Duodenal mucosa (tissue), 2 donors: ENCODE measurements at regions not wholly inside any gene's neighbourhood (a gene's known extent, or its start where the extent isn't known, plus 50 kb on each side); places are given as distances from the start of the nearest gene placed in this dataset.

Experiments used
- H3K27ac ChIP-seq: one replicate; pipeline ENCODE4 v1.7.0; 2013; ENCODE audit warnings: low read depth, low read length
- H3K27me3 ChIP-seq, 2 donors: one replicate each; pipeline ENCODE4 v1.7.0; 2013; ENCODE audit warnings: low read length in 2 of 2, control low read depth in 1 of 2; ENCODE audit not compliant: insufficient read depth in 2 of 2, control insufficient read depth in 1 of 2
- H3K36me3 ChIP-seq, 2 donors: one replicate each; pipeline ENCODE4 v1.7.0; 2013; ENCODE audit warnings: low read length in 2 of 2, control low read depth in 1 of 2; ENCODE audit not compliant: insufficient read depth in 2 of 2, control insufficient read depth in 1 of 2
- H3K4me1 ChIP-seq, 2 donors: one replicate each; pipeline ENCODE4 v1.7.0; 2013; ENCODE audit warnings: low read length in 2 of 2, control low read depth in 1 of 2; ENCODE audit not compliant: insufficient read depth in 2 of 2, control insufficient read depth in 1 of 2
- H3K4me3 ChIP-seq, 2 donors: one replicate each; pipeline ENCODE4 v1.7.0; 2013; ENCODE audit warnings: low read length in 2 of 2, low read depth in 1 of 2
- H3K9ac ChIP-seq, 2 donors: one replicate each; pipeline ENCODE4 v1.7.0; 2013; ENCODE audit warnings: low read length in 2 of 2, low read depth in 1 of 2
- H3K9me3 ChIP-seq, 2 donors: one replicate each; pipeline ENCODE4 v1.7.0; 2013; ENCODE audit warnings: low read length in 2 of 2, control low read depth in 1 of 2; ENCODE audit not compliant: control insufficient read depth in 1 of 2

DNA sequence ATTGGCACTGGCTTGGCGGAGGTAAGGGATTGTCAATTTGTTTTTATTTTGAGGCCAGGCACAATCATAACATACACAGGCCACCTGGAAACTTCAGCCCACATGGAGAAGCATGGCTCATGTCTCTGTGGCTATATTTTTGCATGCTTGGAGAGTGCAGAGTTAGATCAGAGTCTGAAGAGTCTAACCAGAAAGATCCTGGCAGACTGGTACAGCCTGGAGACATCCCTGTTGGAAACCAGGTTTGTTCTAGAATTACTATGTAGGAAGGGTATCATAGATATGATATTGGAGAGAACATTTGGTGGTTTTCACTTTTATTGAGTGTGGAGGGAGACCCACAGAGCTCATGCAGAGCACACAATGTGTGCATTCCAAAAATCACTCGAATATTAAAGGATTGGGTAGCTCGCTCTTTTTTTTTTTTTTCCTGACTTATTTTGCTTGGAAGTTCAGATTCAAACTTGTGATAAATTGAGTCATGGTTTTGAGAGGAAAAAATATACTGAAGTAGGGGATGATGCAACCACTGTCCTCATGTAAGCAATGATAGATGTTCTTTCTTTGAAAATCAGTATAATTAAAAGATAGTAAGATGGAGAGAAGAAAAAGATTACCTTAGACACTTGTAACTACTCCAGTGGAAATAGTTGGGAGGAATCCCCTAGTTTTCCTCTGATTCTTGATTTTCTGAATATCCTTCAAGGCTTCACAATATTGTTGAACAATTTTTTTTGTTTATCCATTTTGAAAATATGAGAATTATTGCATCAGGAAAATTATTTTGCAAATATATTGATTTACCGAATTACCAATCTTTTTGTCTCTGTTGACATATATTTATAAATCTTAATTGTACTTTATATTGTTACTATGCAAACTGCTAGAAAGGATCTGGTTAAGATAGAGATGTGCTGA is 185.7 kb upstream of the ZEB2 start:
- Histone ChIP-seq H3K9me3 (no peaks in the 10 kb centered on the region), H3K27ac (no peak overlapping the region), H3K27me3 (no peaks in the 10 kb centered on the region), H3K36me3 (no peaks in the 10 kb centered on the region), H3K4me3 (no peak overlapping the region), H3K9ac (no peak overlapping the region), H3K4me1 (no peaks in the 10 kb centered on the region)

DNA sequence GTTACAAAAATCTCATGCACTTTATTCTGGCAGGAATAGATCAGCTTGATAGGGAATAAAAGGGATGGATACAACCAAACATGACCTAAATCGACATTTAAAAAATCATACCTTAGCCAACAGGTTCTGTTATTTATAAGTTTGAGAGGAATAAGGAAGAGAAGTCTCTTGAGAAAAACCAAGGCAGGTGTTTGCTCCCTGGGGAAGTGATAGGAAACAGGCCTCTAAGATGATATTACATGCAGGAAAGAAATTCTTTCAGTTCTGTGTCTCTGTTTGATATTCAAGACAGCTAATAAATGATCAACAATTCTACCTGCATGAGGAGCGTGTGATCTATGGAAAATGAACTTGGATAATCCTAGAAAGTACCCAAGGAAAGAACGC is 184.8 kb upstream of the ZEB2 start:
- Histone ChIP-seq H3K9ac (no peak overlapping the region), H3K27ac (no peak overlapping the region), H3K4me1 (no peaks in the 10 kb centered on the region), H3K4me3 (no peak overlapping the region), H3K9me3 (no peaks in the 10 kb centered on the region), H3K27me3 (no peaks in the 10 kb centered on the region), H3K36me3 (no peaks in the 10 kb centered on the region)

DNA sequence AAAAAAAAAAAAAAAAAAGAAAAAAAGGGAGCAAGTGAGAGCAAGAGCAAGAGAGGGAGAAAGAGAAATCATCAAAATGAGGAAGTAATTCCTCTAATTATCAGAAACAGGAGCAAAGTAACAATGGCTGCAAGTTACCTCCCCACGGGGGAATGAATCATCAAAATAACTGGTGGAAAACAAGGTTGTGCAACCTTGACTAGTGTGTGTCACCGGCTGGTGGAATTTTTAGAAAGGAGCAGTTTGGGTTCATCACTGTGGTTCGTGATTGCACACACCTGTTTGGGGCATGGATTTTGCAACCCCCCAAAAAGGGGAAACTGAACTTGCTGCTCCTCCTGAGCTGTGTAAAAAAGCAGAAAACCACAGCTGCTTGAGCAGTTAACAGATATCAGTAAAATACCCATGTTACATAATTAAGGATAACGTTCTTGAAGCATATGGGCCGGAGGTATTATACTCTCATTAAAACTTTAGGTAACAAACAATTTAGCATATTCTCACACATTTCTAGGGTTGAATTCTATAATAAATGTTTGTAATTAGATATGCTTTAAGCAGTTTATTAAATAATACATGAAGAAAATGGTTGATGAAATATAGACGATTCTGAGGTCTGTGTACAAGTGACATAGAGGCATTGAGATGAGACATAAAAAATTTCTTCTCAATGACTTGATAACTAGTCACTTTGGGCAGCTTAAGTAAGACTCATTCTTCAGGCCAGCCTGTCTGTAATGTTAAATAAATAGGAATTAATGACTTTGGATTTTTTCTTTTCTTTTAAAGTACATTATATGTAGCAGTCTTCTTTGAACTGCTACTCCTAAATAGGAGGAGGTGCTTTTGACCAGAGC is 184.2 kb upstream of the ZEB2 start:
- H3K27ac ChIP-seq, result no peak overlapping the region
- H3K27me3 ChIP-seq, result no peaks in the 10 kb centered on the region
- H3K9me3 ChIP-seq, result no peaks in the 10 kb centered on the region
- H3K36me3 ChIP-seq, result no peaks in the 10 kb centered on the region
- no peak overlapping the region for H3K4me3 ChIP-seq
- H3K4me1 ChIP-seq, result no peaks in the 10 kb centered on the region
- no peak overlapping the region for H3K9ac ChIP-seq

DNA sequence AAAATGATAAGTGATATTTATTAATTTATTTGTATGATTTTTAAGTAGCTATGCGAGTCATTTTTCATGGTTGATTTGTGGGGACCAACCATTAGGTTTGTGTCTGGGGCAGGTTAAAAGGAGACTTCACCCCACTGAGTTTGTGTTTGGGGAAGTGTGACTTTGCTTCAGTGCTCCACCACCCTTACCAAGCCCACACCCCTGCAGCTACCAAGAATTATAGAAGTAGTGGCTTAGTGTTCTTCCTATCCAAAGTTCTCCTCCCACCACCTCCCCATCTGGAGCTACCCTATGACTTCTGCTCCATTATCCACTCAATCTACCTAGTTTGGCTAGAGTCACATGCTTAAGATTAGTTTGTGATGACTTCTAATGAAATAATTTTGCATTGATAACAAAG is 182.1 kb upstream of the ZEB2 start:
- Histone ChIP-seq H3K27me3 (no peaks in the 10 kb centered on the region), H3K4me3 (no peak overlapping the region), H3K27ac (no peak overlapping the region), H3K9me3 (no peaks in the 10 kb centered on the region), H3K4me1 (no peaks in the 10 kb centered on the region), H3K9ac (no peak overlapping the region), H3K36me3 (no peaks in the 10 kb centered on the region)

DNA sequence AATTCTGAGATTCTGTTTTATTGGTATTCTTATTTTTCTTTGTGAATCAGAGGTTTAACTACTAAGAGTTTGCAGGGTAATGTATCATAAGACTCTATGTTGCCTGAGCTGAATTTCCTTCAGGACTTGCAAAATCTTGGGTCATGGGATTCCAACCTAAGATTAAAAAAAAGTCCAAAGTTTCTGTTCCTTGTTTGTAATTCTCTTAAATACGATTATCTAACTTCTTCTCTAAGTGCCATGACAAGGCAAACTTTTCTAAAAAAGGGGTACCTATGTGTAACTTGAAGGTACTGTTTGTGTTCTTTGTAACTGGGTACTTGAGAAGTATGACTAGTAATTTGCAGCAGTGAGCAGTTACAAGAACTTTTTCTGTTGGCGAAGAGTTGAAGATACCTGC is 181.3 kb upstream of the ZEB2 start:
- Histone ChIP-seq H3K9ac (no peak overlapping the region), H3K27me3 (no peaks in the 10 kb centered on the region), H3K27ac (no peak overlapping the region), H3K4me1 (no peaks in the 10 kb centered on the region), H3K36me3 (no peaks in the 10 kb centered on the region), H3K9me3 (no peaks in the 10 kb centered on the region), H3K4me3 (no peak overlapping the region)

DNA sequence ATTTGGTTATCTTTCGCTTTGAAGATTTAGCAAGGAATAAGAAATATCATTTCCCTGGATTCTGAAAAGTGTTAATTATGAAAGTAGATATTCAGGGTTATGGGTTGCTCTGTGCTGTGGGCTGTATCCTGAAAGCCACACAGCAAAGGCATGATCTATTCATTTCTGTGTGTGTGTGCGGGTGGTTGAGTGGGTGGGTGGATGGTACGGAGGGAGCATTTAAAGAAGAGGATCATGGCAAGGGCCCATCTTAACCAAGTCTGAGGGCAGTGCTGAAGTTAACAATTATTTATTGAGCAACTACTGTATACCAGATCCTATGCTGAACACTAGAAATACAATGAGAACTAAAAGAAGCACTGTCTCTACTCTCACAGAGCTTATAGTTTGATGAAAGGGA is 178.2 kb upstream of the ZEB2 start:
- no peaks in the 10 kb centered on the region for H3K9me3 ChIP-seq
- H3K27ac ChIP-seq, result no peak overlapping the region
- H3K27me3 ChIP-seq, result no peaks in the 10 kb centered on the region
- H3K4me3 ChIP-seq, result no peak overlapping the region
- H3K9ac ChIP-seq, result no peak overlapping the region
- no peaks in the 10 kb centered on the region for H3K36me3 ChIP-seq
- no peaks in the 10 kb centered on the region for H3K4me1 ChIP-seq

DNA sequence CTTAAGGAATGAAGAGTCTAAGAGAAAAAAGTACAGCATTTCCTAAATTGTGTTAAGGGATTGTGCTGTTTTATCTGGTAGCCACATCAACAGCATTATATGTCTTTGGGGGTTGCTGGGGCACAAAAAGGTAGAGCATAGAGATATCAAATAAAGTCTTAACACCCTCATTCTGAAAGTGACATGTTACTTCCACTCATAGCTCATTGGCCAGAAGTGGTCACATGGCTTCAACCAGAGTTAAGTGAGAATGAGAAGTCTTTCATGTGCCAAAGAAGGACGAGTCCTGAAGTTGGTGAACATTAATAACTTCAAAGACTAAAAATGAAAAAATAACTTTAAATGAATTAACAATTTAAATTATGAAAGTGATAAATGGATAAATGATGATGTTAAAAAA is 175.7 kb upstream of the ZEB2 start:
- Histone ChIP-seq H3K4me1 (no peaks in the 10 kb centered on the region), H3K9me3 (no peaks in the 10 kb centered on the region), H3K27ac (no peak overlapping the region), H3K4me3 (no peak overlapping the region), H3K36me3 (no peaks in the 10 kb centered on the region), H3K9ac (no peak overlapping the region), H3K27me3 (no peaks in the 10 kb centered on the region)

DNA sequence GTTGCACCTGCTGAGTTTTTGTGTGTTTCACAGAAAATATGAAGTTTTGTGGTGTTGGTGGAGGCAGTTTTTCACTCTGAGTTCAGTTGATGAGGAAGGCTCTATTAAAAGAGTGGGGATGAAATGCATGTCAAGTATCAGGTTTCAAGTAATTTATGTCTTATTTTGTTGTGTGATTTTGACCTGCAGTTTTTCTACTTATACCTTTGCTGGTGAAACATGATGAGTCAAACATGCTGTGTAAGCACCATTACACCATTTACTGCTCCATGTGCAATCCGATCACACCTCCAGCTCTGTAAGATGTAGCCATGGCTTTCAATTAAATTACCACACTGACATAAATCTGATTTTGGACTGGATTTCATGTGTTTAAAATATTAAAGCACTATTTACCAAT is 174.5 kb upstream of the ZEB2 start:
- H3K9ac ChIP-seq, result no peak overlapping the region
- no peak overlapping the region for H3K27ac ChIP-seq
- no peaks in the 10 kb centered on the region for H3K4me1 ChIP-seq
- H3K4me3 ChIP-seq, result no peak overlapping the region
- no peaks in the 10 kb centered on the region for H3K9me3 ChIP-seq
- H3K27me3 ChIP-seq, result no peaks in the 10 kb centered on the region
- H3K36me3 ChIP-seq, result no peaks in the 10 kb centered on the region

DNA sequence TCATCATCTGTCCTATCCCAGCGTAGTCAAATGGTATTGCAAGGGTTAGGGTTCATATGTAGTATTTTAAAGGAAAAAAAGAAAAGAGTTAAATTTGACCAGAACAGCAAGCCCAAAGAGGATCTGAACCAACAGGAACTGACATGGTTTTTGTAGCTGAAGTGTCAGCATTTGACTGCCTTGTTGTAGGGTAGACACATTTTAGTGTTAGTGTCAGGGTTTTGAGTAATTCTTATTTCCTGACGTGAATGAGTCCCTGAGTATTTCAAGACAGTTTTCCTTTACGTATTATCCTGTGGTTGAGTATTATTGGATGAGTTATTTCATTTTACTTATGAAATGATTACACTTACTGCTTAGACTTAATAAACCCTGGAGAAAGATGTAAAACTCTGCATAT is 173.3 kb upstream of the ZEB2 start:
- Histone ChIP-seq H3K4me3 (no peak overlapping the region), H3K9me3 (no peaks in the 10 kb centered on the region), H3K36me3 (no peaks in the 10 kb centered on the region), H3K27me3 (no peaks in the 10 kb centered on the region), H3K4me1 (no peaks in the 10 kb centered on the region), H3K9ac (no peak overlapping the region), H3K27ac (no peak overlapping the region)

DNA sequence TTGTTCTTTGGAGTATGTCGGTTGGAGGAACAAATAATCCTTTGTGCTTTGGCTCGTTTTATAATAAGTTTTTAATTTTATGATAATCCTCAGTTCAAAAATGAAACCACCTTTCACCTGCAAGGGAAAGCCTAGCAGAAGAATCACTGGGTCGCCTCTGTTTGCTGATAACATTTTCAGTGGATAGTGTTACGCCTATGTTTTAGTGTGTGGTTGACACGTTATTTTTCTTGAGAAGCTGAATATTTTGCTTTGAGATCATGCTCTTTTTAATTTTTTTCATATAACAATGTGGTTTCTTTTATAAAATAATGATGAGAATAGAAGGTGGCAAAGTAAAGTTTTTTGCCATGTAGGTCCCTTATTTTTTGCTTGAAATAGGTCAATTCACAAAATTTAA is 172.7 kb upstream of the ZEB2 start:
- H3K4me3 ChIP-seq, result no peak overlapping the region
- H3K27me3 ChIP-seq, result no peaks in the 10 kb centered on the region
- H3K4me1 ChIP-seq, result no peaks in the 10 kb centered on the region
- no peak overlapping the region for H3K27ac ChIP-seq
- no peaks in the 10 kb centered on the region for H3K36me3 ChIP-seq
- H3K9me3 ChIP-seq, result no peaks in the 10 kb centered on the region
- H3K9ac ChIP-seq, result no peak overlapping the region
